Adrenal gland (tissue), 5 donors: ENCODE measurements at regions not wholly inside any gene's neighbourhood (a gene's known extent, or its start where the extent isn't known, plus 50 kb on each side); places are given as distances from the start of the nearest gene placed in this dataset.

ENCODE experiments used
- POLR2A ChIP-seq, 2 donors: fragments of 450-650 bp; IDR thresholded peaks; one replicate each; pipeline ENCODE4 v1.6.1; 2017; ENCODE audit warnings: antibody characterized with exemption in 2 of 2, mild to moderate bottlenecking in 2 of 2, moderate library complexity in 1 of 2
- TF ChIP-seq, protein P1 (sequence below), 6 experiments: fragments of 450-650 bp in 4 of 6; fragments of 200-600 bp in 2 of 6; sonication (generic) in 1 of 6; IDR thresholded peaks; 1 replicate in 5 of 6; 2 replicates in 1 of 6; pipeline versions ENCODE4 v1.5.1 to v1.8.0; 2016 to 2021; ENCODE audit warnings: antibody characterized with exemption in 6 of 6, mild to moderate bottlenecking in 2 of 6, moderate library complexity in 1 of 6
- donor health status: DM: no; HTN: no; CAD: no.

DNA sequence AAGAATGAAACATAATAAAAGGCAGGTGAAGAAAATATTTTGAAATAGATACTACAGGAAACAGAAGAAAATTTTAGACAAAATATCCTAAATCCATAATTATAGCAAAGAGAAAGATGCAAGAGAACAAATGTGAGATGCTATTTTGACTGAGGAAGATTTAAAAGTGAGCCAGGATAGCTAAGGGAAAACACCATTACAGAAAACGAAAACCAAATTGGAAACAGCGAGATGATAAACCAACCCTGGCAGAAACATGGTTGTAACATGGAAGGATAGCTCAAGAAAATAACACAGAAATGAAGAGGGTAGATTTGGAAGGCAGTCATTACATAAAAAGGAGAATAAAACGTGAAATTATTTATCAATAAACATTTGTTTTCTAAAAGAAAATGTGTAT lies 267.2 kb upstream of the NREP start:
- TF ChIP-seq, protein P1, sequence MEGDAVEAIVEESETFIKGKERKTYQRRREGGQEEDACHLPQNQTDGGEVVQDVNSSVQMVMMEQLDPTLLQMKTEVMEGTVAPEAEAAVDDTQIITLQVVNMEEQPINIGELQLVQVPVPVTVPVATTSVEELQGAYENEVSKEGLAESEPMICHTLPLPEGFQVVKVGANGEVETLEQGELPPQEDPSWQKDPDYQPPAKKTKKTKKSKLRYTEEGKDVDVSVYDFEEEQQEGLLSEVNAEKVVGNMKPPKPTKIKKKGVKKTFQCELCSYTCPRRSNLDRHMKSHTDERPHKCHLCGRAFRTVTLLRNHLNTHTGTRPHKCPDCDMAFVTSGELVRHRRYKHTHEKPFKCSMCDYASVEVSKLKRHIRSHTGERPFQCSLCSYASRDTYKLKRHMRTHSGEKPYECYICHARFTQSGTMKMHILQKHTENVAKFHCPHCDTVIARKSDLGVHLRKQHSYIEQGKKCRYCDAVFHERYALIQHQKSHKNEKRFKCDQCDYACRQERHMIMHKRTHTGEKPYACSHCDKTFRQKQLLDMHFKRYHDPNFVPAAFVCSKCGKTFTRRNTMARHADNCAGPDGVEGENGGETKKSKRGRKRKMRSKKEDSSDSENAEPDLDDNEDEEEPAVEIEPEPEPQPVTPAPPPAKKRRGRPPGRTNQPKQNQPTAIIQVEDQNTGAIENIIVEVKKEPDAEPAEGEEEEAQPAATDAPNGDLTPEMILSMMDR (IDR thresholded peaks at IDR 0.05), result no peak
- no peak for TF ChIP-seq POLR2A (IDR thresholded peaks at IDR 0.05)
